Gastroesophageal sphincter (tissue), 3 donors: ENCODE measurements at regions not wholly inside any gene's neighbourhood (a gene's known extent, or its start where the extent isn't known, plus 50 kb on each side); places are given as distances from the start of the nearest gene placed in this dataset.

ENCODE experiments used
- POLR2AphosphoS5 ChIP-seq: sonication (generic); formaldehyde crosslinking; IDR thresholded peaks from one replicate; pipeline ENCODE4 v1.6.1; 2017; ENCODE audit warnings: antibody characterized with exemption
- TF ChIP-seq, protein P1 (sequence below), 4 experiments: fragments of 200-600 bp in 2 of 4; fragments of 450-650 bp in 2 of 4; sonication (generic) in 1 of 4; IDR thresholded peaks; one replicate each; pipeline ENCODE4 v1.5.1; 2017 to 2019; ENCODE audit warnings: antibody characterized with exemption in 4 of 4, mild to moderate bottlenecking in 2 of 4, moderate library complexity in 2 of 4

DNA sequence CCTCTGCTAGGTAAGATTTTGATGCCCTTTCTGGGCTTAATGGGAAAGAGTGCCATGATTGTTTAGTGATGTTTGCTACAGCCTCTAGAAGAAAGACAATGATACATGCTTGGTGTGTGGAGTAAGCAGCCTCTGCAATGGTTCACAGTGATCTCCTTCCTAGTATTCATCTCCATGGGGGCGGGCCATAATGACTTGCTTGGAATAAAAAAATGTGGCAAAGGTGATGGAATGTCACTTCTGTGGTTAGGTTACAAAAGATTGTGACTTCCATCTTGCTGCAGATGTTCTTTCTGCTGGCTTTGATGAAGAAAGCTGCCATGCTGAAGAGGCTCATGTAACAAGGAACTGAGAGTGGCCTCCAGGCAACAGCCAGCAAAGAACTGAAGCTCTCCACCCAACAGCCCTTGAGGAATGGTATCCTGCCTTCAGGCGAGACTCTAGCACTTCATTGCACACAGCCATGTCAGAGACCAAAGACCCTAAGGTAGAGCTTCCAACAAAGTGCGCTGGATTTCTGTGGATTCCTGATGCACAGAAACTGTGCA is 139.1 kb upstream of the LRIG1 start:
- TF ChIP-seq, protein P1, sequence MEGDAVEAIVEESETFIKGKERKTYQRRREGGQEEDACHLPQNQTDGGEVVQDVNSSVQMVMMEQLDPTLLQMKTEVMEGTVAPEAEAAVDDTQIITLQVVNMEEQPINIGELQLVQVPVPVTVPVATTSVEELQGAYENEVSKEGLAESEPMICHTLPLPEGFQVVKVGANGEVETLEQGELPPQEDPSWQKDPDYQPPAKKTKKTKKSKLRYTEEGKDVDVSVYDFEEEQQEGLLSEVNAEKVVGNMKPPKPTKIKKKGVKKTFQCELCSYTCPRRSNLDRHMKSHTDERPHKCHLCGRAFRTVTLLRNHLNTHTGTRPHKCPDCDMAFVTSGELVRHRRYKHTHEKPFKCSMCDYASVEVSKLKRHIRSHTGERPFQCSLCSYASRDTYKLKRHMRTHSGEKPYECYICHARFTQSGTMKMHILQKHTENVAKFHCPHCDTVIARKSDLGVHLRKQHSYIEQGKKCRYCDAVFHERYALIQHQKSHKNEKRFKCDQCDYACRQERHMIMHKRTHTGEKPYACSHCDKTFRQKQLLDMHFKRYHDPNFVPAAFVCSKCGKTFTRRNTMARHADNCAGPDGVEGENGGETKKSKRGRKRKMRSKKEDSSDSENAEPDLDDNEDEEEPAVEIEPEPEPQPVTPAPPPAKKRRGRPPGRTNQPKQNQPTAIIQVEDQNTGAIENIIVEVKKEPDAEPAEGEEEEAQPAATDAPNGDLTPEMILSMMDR (IDR thresholded peaks at IDR 0.05): no peak
- TF ChIP-seq POLR2AphosphoS5: no peak
